IMR-90 (cell line): ENCODE measurements at regions not wholly inside any gene's neighbourhood (a gene's known extent, or its start where the extent isn't known, plus 50 kb on each side); places are given as distances from the start of the nearest gene placed in this dataset.
A peak's percentile ranks its signal among the peaks of the same experiment; 100 is the strongest.

Experiments
- ATAC-seq: fragments of 200-7000 bp; cut with Tn5 transposase; 2 replicates; pipeline ENCODE4 v1.9.1; 2020; ENCODE audit warnings: low read depth, mild to moderate bottlenecking, moderate library complexity
- BruUV-seq: library from RNA; stranded (reverse); fragments of 400-500 nt; replicated peaks from 2 replicates; lab custom pipeline; 2021; lab: Mats Ljungman, UMichigan
- CTCF ChIA-PET: fragments of 300-600 bp; formaldehyde crosslinking; extraction: SDS; loops from one replicate; lab custom pipeline; 2021; ENCODE audit warnings: antibody characterized with exemption; lab: Yijun Ruan, JAX
- POLR2A ChIA-PET: fragments of 300-600 bp; sonication (Branson Sonifier 250); formaldehyde crosslinking; loops from one replicate; lab custom pipeline; 2022; ENCODE audit warnings: antibody characterized with exemption; ENCODE audit not compliant: unreplicated experiment; lab: Charles Lee
- DNase-seq: peaks from one replicate; pipeline ENCODE4 v3.0.0; 2013
- H2AFZ ChIP-seq: replicated peaks from 2 replicates; pipeline ENCODE3; 2013; ENCODE audit warnings: low read length, mild to moderate bottlenecking; ENCODE audit not compliant: poor library complexity
- H2AK5ac ChIP-seq: 2 replicates; pipeline ENCODE4 v1.6.1; 2013; ENCODE audit warnings: low read depth, low read length, inconsistent platforms
- H2AK9ac ChIP-seq: replicated peaks from 2 replicates; pipeline ENCODE3; 2013; ENCODE audit warnings: mild to moderate bottlenecking, low read depth, low read length, moderate library complexity; ENCODE audit not compliant: poor library complexity
- H2BK120ac ChIP-seq: 2 replicates; pipeline ENCODE4 v1.6.1; 2013; ENCODE audit warnings: low read depth, low read length, inconsistent platforms
- H2BK15ac ChIP-seq: 3 replicates; pipeline ENCODE4 v1.6.1; 2013; ENCODE audit warnings: low read depth, low read length, inconsistent platforms
- H2BK20ac ChIP-seq: 2 replicates; pipeline ENCODE4 v1.6.1; 2013; ENCODE audit warnings: low read depth, mild to moderate bottlenecking, inconsistent platforms, low read length, moderate library complexity
- H2BK5ac ChIP-seq: 2 replicates; pipeline ENCODE4 v1.6.1; 2013; ENCODE audit warnings: mild to moderate bottlenecking, low read depth, low read length, inconsistent platforms; ENCODE audit not compliant: poor library complexity, severe bottlenecking
- H3K14ac ChIP-seq: replicated peaks from 2 replicates; pipeline ENCODE4 v1.6.1; 2013; ENCODE audit warnings: low read depth, low read length, inconsistent platforms
- H3K18ac ChIP-seq: 2 replicates; pipeline ENCODE4 v1.6.1; 2013; ENCODE audit warnings: low read depth, low read length, control low read depth
- H3K23ac ChIP-seq: 2 replicates; pipeline ENCODE4 v1.6.1; 2013; ENCODE audit warnings: low read depth, low read length, inconsistent platforms
- H3K27ac ChIP-seq: 2 replicates; pipeline ENCODE4 v1.5.1; 2013; ENCODE audit warnings: mild to moderate bottlenecking, control low read depth, low read length; ENCODE audit not compliant: insufficient read depth
- H3K27me3 ChIP-seq: 2 replicates; pipeline ENCODE4 v1.6.1; 2013; ENCODE audit warnings: low read length; ENCODE audit not compliant: control insufficient read depth, insufficient read depth
- H3K36me3 ChIP-seq: 2 replicates; pipeline ENCODE4 v1.6.1; 2013; ENCODE audit warnings: low read length, mixed read lengths; ENCODE audit not compliant: control insufficient read depth, insufficient read depth
- H3K4ac ChIP-seq: 2 replicates; pipeline ENCODE4 v1.6.1; 2013; ENCODE audit warnings: low read depth, low read length, inconsistent platforms
- H3K4me1 ChIP-seq: 2 replicates; pipeline ENCODE4 v1.6.1; 2013; ENCODE audit warnings: low read length, mixed read lengths; ENCODE audit not compliant: control insufficient read depth, insufficient read depth
- H3K4me2 ChIP-seq: 2 replicates; pipeline ENCODE4 v1.6.1; 2013; ENCODE audit warnings: low read depth, mild to moderate bottlenecking, control low read depth, low read length, moderate library complexity
- H3K4me3 ChIP-seq: 2 replicates; pipeline ENCODE4 v1.5.1; 2013; ENCODE audit warnings: low read depth, mild to moderate bottlenecking, control low read depth, low read length, moderate library complexity; ENCODE audit not compliant: insufficient read depth
- H3K56ac ChIP-seq: 2 replicates; pipeline ENCODE4 v1.6.1; 2013; ENCODE audit warnings: low read length, inconsistent platforms; ENCODE audit not compliant: insufficient read depth; ENCODE audit errors: extremely low read depth
- H3K79me1 ChIP-seq, 2 experiments: 2 replicates each; pipeline ENCODE4 v1.6.1; 2013; ENCODE audit warnings: low read length in 2 of 2, inconsistent platforms in 1 of 2, low read depth in 1 of 2
- H3K9ac ChIP-seq: 2 replicates; pipeline ENCODE4 v1.6.1; 2013; ENCODE audit warnings: low read depth, low read length, control low read depth
- H3K9me1 ChIP-seq: 2 replicates; pipeline ENCODE4 v1.6.1; 2013; ENCODE audit warnings: low read length, inconsistent platforms; ENCODE audit not compliant: insufficient read depth
- H3K9me3 ChIP-seq: 2 replicates; pipeline ENCODE4 v1.6.1; 2013; ENCODE audit warnings: low read length; ENCODE audit not compliant: control insufficient read depth, insufficient read depth
- H4K20me1 ChIP-seq: 2 replicates; pipeline ENCODE4 v1.6.1; 2013; ENCODE audit warnings: low read length, inconsistent platforms; ENCODE audit not compliant: insufficient read depth
- H4K5ac ChIP-seq: 2 replicates; pipeline ENCODE4 v1.6.1; 2013; ENCODE audit warnings: mild to moderate bottlenecking, low read depth, low read length, control low read depth
- H4K8ac ChIP-seq, 2 experiments: 2 replicates each; pipeline ENCODE4 v1.6.1; 2013; ENCODE audit warnings: low read depth in 2 of 2, low read length in 2 of 2, control low read depth in 1 of 2, inconsistent platforms in 1 of 2
- H4K91ac ChIP-seq: 2 replicates; pipeline ENCODE4 v1.6.1; 2013; ENCODE audit warnings: low read depth, low read length, inconsistent platforms; ENCODE audit not compliant: insufficient read depth
- CEBPB ChIP-seq: IDR thresholded peaks from 2 replicates; pipeline ENCODE4 v1.6.1; 2012; ENCODE audit warnings: low read depth, low read length, improper control_type of control experiment
- RFX5 ChIP-seq: IDR thresholded peaks from 2 replicates; pipeline ENCODE4 v1.8.0; 2012; ENCODE audit warnings: low read depth, mild to moderate bottlenecking, low read length, moderate library complexity
- WGBS, 2 experiments: methylation state at CpG; one replicate each; pipeline versions ENCODE4 v1.1.5 to v1.1.7; 2013; ENCODE audit warnings: missing lambda C conversion rate in 2 of 2; ENCODE audit not compliant: insufficient read length in 1 of 2; ENCODE audit errors: extremely low coverage in 2 of 2; 5-methylcytosine and 5-hydroxymethylcytosine counted together
- dilution Hi-C: fragments of 300-500 bp; cut with HindIII; formaldehyde crosslinking; loops from one replicate; pipeline ENCODE4 v1.14.3; 2018; ENCODE audit warnings: low sequenced_read_pairs; ENCODE audit not compliant: unreplicated experiment
- in situ Hi-C: fragments of 300-500 bp; cut with MboI; formaldehyde crosslinking; loops from 3 replicates; pipeline ENCODE4 v1.14.3; 2019; ENCODE audit warnings: low sequenced_read_pairs, inconsistent platforms, mixed read lengths
- intact Hi-C: fragments of 100-400 bp; cut with micrococcal nuclease; formaldehyde crosslinking; loops from 2 replicates; pipeline ENCODE4 v1.10.0; 2022

- Histone ChIP-seq H3K9me3 (peaks cover 6% of the 10 kb centered on the region), H2BK20ac (no peak overlapping the region), H3K14ac (no peak overlapping the region), H3K18ac (no peak overlapping the region), H3K27ac (no peak overlapping the region), H2BK15ac (no peak overlapping the region), H3K4ac (no peak overlapping the region), H2AK9ac (no peak overlapping the region), H2BK5ac (no peak overlapping the region), H3K4me2 (no peak overlapping the region), H2AFZ (no peak overlapping the region), H4K91ac (no peak overlapping the region), H2AK5ac (no peak overlapping the region), H4K20me1 (no peaks in the 10 kb centered on the region), H3K9me1 (no peaks in the 10 kb centered on the region), H3K23ac (no peak overlapping the region), H3K9ac (no peak overlapping the region), H3K56ac (no peak overlapping the region), H4K5ac (no peak overlapping the region), H3K4me1 (no peaks in the 10 kb centered on the region), H3K36me3 (no peaks in the 10 kb centered on the region), H3K79me1 (no peaks in the 10 kb centered on the region), H3K27me3 (no peaks in the 10 kb centered on the region), H3K4me3 (no peak overlapping the region), H4K8ac (no peak overlapping the region), H2BK120ac (no peak overlapping the region)
- POLR2A ChIA-PET: no interaction called here
- no peak for ATAC-seq
- DNase-seq: no peak
- intact Hi-C loops: no loop called here
- CTCF ChIA-PET: no interaction called here
- WGBS, 2 experiments: 0% methylated on average over 1 of the region's 13 CpGs; no CpG with 5 or more reads in 1 of the 2 experiments
- BruUV-seq: no TSS peak
- in situ Hi-C loops: no loop called here
- dilution Hi-C loops: no loop called here
- TF ChIP-seq RFX5 (no peak), CEBPB (0 out of 2 replicates have a peak, but pooled peaks have one; percentile 7)
Measured at GRCh38 chr12:125249066-125249824, 184.0 kb downstream of the AACS start.
